ENCODE measurements at regions not wholly inside any gene's neighbourhood (a gene's known extent, or its start where the extent isn't known, plus 50 kb on each side); places are given as distances from the start of the nearest gene placed in this dataset.

- no peak for DNase-seq
Observed at GRCh38 chr11:112357488-112357887, 96.8 kb upstream of the PLET1 start.

GRCh38 chr11:112361396-112361795 is 100.7 kb upstream of the PLET1 start:
- no peak for DNase-seq

- DNase-seq, result no peak
Observed at GRCh38 chr11:112363527-112363926, 102.9 kb upstream of the PLET1 start.

GRCh38 chr11:112364962-112365481 is 104.4 kb upstream of the PLET1 start:
- DNase-seq, result no peak

- no peak for DNase-seq
Observed at GRCh38 chr11:112366012-112366411, 105.4 kb upstream of the PLET1 start.

- no peak for DNase-seq
Observed at GRCh38 chr11:112366777-112367176, 106.1 kb upstream of the PLET1 start.

GRCh38 chr11:112367461-112367860 is 106.8 kb upstream of the PLET1 start:
- DNase-seq, result no peak

- no peak for DNase-seq
Observed at GRCh38 chr11:112367895-112368294, 107.2 kb upstream of the PLET1 start.

- no peak for DNase-seq
Observed at GRCh38 chr11:112368381-112368780, 107.7 kb upstream of the PLET1 start.

GRCh38 chr11:112369374-112369773 is 108.7 kb upstream of the PLET1 start:
- no peak for DNase-seq

- no peak for DNase-seq
Observed at GRCh38 chr11:112369916-112370315, 109.3 kb upstream of the PLET1 start.

GRCh38 chr11:112374486-112375140 is 114.0 kb upstream of the PLET1 start:
- no peak for DNase-seq

GRCh38 chr11:112377946-112378345 is 117.3 kb upstream of the PLET1 start:
- DNase-seq, result no peak

- DNase-seq, result no peak
Observed at GRCh38 chr11:112380464-112380863, 119.8 kb upstream of the PLET1 start.

- DNase-seq, result no peak
Observed at GRCh38 chr11:112381578-112381977, 120.9 kb upstream of the PLET1 start.

- DNase-seq, result no peak
Observed at GRCh38 chr11:112382561-112382960, 121.9 kb upstream of the PLET1 start.

- peak; percentile 75 for DNase-seq
Observed at GRCh38 chr11:112388496-112388895, 127.8 kb upstream of the PLET1 start.

GRCh38 chr11:112391086-112391485 is 130.4 kb upstream of the PLET1 start:
- DNase-seq, result no peak

- no peak for DNase-seq
Observed at GRCh38 chr11:112392904-112393303, 132.2 kb upstream of the PLET1 start.

- no peak for DNase-seq
Observed at GRCh38 chr11:112394304-112394703, 133.6 kb upstream of the PLET1 start.

- DNase-seq, result no peak
Observed at GRCh38 chr11:112396076-112396475, 135.4 kb upstream of the PLET1 start.

GRCh38 chr11:112398798-112399478 is 138.3 kb upstream of the PLET1 start:
- DNase-seq, result no peak

GRCh38 chr11:112400476-112401014 is 139.9 kb upstream of the PLET1 start:
- no peak for DNase-seq

GRCh38 chr11:112401036-112401769 is 140.5 kb upstream of the PLET1 start:
- DNase-seq, result no peak
